Fibroblast of pulmonary artery (primary cell): ENCODE measurements at regions not wholly inside any gene's neighbourhood (a gene's known extent, or its start where the extent isn't known, plus 50 kb on each side); places are given as distances from the start of the nearest gene placed in this dataset.

Experiments used
- DNase-seq: peaks from one replicate; pipeline ENCODE4 v3.0.0-alpha.2; 2010; ENCODE audit warnings: low read depth
- H3K4me3 ChIP-seq: replicated peaks from 2 replicates; pipeline ENCODE4 v1.5.1; 2011; ENCODE audit warnings: low read depth, mild to moderate bottlenecking, control low read depth, low read length, moderate library complexity
- CTCF ChIP-seq: IDR thresholded peaks from 2 replicates; pipeline ENCODE4 v1.5.1; 2011; ENCODE audit warnings: mild to moderate bottlenecking, control low read depth, low read length, inconsistent platforms; ENCODE audit errors: missing control alignments

GRCh38 chr11:33452836-33453624 is 195.8 kb downstream of the HIPK3 start:
- TF ChIP-seq CTCF = no peak
- H3K4me3 ChIP-seq = no peak overlapping the region
- DNase-seq = peak; percentile 88

GRCh38 chr11:33451364-33451763 is 194.2 kb downstream of the HIPK3 start:
- no peak for TF ChIP-seq CTCF
- DNase-seq = no peak
- no peak overlapping the region for H3K4me3 ChIP-seq

GRCh38 chr11:33449798-33450197 is 192.6 kb downstream of the HIPK3 start:
- no peak overlapping the region for H3K4me3 ChIP-seq
- DNase-seq = peak; percentile 12
- no peak for TF ChIP-seq CTCF

GRCh38 chr11:33448461-33449130 is 191.4 kb downstream of the HIPK3 start:
- no peak overlapping the region for H3K4me3 ChIP-seq
- DNase-seq = peak; percentile 28
- no peak for TF ChIP-seq CTCF

- no peak for TF ChIP-seq CTCF
Measured at GRCh38 chr11:33445761-33446161, 188.6 kb downstream of the HIPK3 start.

GRCh38 chr11:33444835-33445594 is 187.8 kb downstream of the HIPK3 start:
- no peak overlapping the region for H3K4me3 ChIP-seq
- peak; percentile 54 for DNase-seq
- no peak for TF ChIP-seq CTCF

More at GRCh38 chr11:33445761-33446161, 188.6 kb downstream of the HIPK3 start:
- peak; percentile 21 for DNase-seq
- H3K4me3 ChIP-seq = no peak overlapping the region
